Vagina (tissue), 2 donors: ENCODE measurements at regions not wholly inside any gene's neighbourhood (a gene's known extent, or its start where the extent isn't known, plus 50 kb on each side); places are given as distances from the start of the nearest gene placed in this dataset.

Source experiments
- DNase-seq, 2 donors: peaks; one replicate each; pipeline ENCODE4 v3.0.0-alpha.2; 2017; ENCODE audit errors: extremely low spot score in 2 of 2
- H3K27ac ChIP-seq: fragments of 200-600 bp; sonication (generic); one replicate; pipeline ENCODE4 v1.5.1; 2019
- H3K27me3 ChIP-seq: fragments of 200-600 bp; sonication (generic); one replicate; pipeline ENCODE4 v1.5.1; 2019
- H3K36me3 ChIP-seq, 2 donors: fragments of 200-600 bp; sonication (generic); one replicate each; pipeline ENCODE4 v1.5.1; 2017 to 2019
- H3K4me1 ChIP-seq: fragments of 200-600 bp; sonication (generic); one replicate; pipeline ENCODE4 v1.5.1; 2019
- H3K4me3 ChIP-seq, 2 donors: fragments of 200-600 bp; sonication (generic); 1 replicate in 1 of 2; 2 replicates in 1 of 2; pipeline ENCODE4 v1.5.1; 2016 to 2019
- H3K9me3 ChIP-seq: fragments of 200-600 bp; sonication (generic); one replicate; pipeline ENCODE4 v1.5.1; 2019
- CTCF ChIP-seq, 3 experiments: fragments of 450-650 bp in 2 of 3; fragments of 200-600 bp in 1 of 3; sonication (generic) in 1 of 3; IDR thresholded peaks; one replicate each; pipeline ENCODE4 v1.5.1; 2017 to 2019; ENCODE audit warnings: antibody characterized with exemption in 3 of 3, mild to moderate bottlenecking in 2 of 3, moderate library complexity in 2 of 3
- POLR2A ChIP-seq, 2 donors: fragments of 450-650 bp; IDR thresholded peaks; one replicate each; pipeline ENCODE4 v1.6.1; 2017; ENCODE audit warnings: antibody characterized with exemption in 2 of 2, mild to moderate bottlenecking in 2 of 2, moderate library complexity in 2 of 2
- POLR2AphosphoS5 ChIP-seq, 2 donors: sonication (generic); formaldehyde crosslinking; IDR thresholded peaks; one replicate each; pipeline ENCODE4 v1.9.0; 2017; ENCODE audit warnings: antibody characterized with exemption in 2 of 2, mild to moderate bottlenecking in 2 of 2, low read depth in 1 of 2; ENCODE audit not compliant: insufficient read depth in 1 of 2
- intact Hi-C: fragments of 100-400 bp; cut with DNase I; formaldehyde crosslinking; loops from one replicate; pipeline ENCODE4 v1.15.1; 2023

DNA sequence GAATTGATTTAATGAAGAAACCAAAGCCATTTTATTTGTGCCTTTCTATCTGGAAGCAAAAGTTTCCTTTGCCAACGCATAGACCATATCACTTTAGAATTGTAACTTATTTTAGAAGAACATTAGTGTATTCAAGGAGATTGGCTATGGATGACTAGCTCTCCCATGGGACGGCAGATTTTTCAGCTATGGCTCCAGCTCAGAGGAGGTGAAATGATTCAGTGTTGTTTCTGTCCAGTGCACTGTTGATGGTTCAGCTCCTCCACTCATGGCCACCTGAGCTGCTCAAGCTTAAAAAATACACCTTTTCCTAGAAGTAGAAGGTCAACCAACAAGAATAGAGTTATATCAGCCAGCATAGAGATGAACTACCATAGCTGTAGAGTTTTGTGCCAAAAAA is 1597.5 kb upstream of the PIK3C3 start:
- H3K27me3 ChIP-seq, result no peaks in the 10 kb centered on the region
- DNase-seq, result no peak
- no peaks in the 10 kb centered on the region for H3K9me3 ChIP-seq
- TF ChIP-seq POLR2A (IDR thresholded peaks at IDR 0.05) (no peak), POLR2AphosphoS5 (IDR thresholded peaks at IDR 0.05; ENCODE audit: insufficient read depth in 1 of 2, low read depth in 1 of 2) (no peak)
- no peak overlapping the region for H3K27ac ChIP-seq
- H3K4me1 ChIP-seq, result no peaks in the 10 kb centered on the region
- no peak overlapping the region for H3K4me3 ChIP-seq
- no peaks in the 10 kb centered on the region for H3K36me3 ChIP-seq
- intact Hi-C loops, result no loop called here

- Histone ChIP-seq H3K36me3 (no peaks in the 10 kb centered on the region), H3K27me3 (no peaks in the 10 kb centered on the region), H3K4me3 (no peak overlapping the region), H3K27ac (no peak overlapping the region), H3K9me3 (no peaks in the 10 kb centered on the region), H3K4me1 (no peaks in the 10 kb centered on the region)
- TF ChIP-seq POLR2A (IDR thresholded peaks at IDR 0.05), result no peak
- no peak for TF ChIP-seq POLR2AphosphoS5 (IDR thresholded peaks at IDR 0.05; ENCODE audit: insufficient read depth in 1 of 2, low read depth in 1 of 2)
- TF ChIP-seq CTCF (IDR thresholded peaks at IDR 0.05), result no peak
- no peak for DNase-seq
- intact Hi-C loops, result no loop called here
Observed at GRCh38 chr18:40356168-40356567, 1598.9 kb upstream of the PIK3C3 start.

DNA sequence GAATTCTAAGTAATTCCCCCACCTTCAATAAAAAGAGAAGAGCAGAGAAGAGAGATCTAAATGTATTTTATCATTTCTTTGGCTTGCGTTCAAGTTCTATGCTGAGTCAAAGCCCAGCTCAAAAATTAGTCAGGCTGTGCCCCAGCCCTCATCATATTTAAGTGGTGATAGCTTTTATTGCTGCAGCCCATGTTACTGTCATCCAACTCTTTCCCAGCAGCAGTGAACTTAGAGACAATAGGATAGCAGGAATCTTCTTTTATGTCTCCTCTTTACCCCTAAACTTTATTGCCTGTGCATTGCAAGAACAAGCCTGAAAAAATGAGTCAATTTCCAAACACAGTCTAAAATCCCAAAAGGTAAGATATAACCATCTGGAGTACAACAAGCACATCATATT is 1599.3 kb upstream of the PIK3C3 start:
- intact Hi-C loops, result no loop called here
- no peaks in the 10 kb centered on the region for H3K27me3 ChIP-seq
- H3K4me1 ChIP-seq, result no peaks in the 10 kb centered on the region
- H3K9me3 ChIP-seq, result no peaks in the 10 kb centered on the region
- H3K36me3 ChIP-seq, result no peaks in the 10 kb centered on the region
- H3K27ac ChIP-seq, result no peak overlapping the region
- H3K4me3 ChIP-seq, result no peak overlapping the region
- TF ChIP-seq CTCF (IDR thresholded peaks at IDR 0.05) (no peak), POLR2AphosphoS5 (IDR thresholded peaks at IDR 0.05; ENCODE audit: insufficient read depth in 1 of 2, low read depth in 1 of 2) (no peak)
- no peak for DNase-seq

DNA sequence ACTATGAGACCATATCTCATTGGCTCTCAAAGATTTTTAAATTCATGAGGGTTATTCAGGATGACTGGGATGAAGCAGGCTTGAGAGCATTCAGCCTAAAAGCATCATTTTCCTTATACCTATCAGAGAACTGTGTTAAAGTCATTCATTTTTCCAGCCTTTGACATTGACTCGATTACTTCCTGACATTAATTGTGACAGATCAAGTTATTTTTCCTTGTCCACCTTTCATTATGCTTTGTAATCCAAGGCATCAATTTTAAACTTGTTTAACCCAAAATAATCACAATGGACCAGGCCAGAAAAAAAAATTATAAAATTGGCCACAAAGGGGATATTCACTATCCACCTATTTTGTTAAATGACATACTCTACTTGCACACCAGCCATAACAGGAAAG is 1606.8 kb upstream of the PIK3C3 start:
- intact Hi-C loops, result no loop called here
- H3K4me1 ChIP-seq, result no peaks in the 10 kb centered on the region
- H3K4me3 ChIP-seq, result no peak overlapping the region
- no peak overlapping the region for H3K27ac ChIP-seq
- H3K36me3 ChIP-seq, result no peaks in the 10 kb centered on the region
- no peaks in the 10 kb centered on the region for H3K9me3 ChIP-seq
- TF ChIP-seq CTCF (IDR thresholded peaks at IDR 0.05) (no peak), POLR2AphosphoS5 (IDR thresholded peaks at IDR 0.05; ENCODE audit: insufficient read depth in 1 of 2, low read depth in 1 of 2) (no peak), POLR2A (IDR thresholded peaks at IDR 0.05) (no peak)
- H3K27me3 ChIP-seq, result no peaks in the 10 kb centered on the region
- DNase-seq, result no peak

DNA sequence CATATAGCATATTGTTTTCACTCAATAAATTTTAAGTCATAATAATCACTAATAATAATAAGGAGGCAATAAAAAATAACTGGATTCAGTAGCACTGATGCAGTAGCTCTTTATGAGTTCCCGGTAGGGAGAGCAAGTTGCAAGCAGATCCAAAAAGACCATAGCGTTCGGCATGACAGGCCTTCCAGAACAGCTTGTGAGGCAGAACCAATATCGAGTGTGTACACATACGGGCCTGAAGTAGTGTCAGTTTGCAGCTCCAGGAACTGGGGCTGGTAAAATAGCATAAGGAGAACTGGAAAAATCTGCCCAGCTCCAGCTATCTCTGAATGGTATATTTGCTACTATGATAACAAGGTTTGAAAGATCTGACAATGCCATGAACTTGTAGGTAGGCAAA is 1607.8 kb upstream of the PIK3C3 start:
- intact Hi-C loops, result no loop called here
- Histone ChIP-seq H3K4me3 (no peak overlapping the region), H3K36me3 (no peaks in the 10 kb centered on the region), H3K27me3 (no peaks in the 10 kb centered on the region), H3K27ac (no peak overlapping the region), H3K4me1 (no peaks in the 10 kb centered on the region), H3K9me3 (no peaks in the 10 kb centered on the region)
- no peak for TF ChIP-seq POLR2AphosphoS5 (IDR thresholded peaks at IDR 0.05; ENCODE audit: insufficient read depth in 1 of 2, low read depth in 1 of 2)
- no peak for TF ChIP-seq CTCF (IDR thresholded peaks at IDR 0.05)
- TF ChIP-seq POLR2A (IDR thresholded peaks at IDR 0.05), result no peak
- no peak for DNase-seq

DNA sequence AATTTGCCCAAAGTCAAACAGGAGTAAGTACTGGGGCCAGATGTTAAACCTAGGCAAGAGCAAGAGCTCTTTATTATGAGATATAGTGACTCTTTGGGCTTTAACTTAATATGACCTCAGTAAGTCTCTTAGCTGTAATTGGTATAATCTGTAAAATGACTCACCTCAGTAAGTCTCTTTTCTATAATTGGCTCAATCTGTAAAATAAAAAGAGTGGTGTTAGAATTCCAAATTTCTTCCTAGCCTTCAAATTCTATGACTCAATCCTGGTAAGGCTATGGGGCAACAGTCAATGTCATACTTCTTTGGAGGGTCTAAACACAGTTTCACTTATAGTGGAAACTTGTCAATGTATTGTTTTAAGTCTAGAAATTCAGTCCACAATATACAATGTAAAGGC is 1608.9 kb upstream of the PIK3C3 start:
- intact Hi-C loops, result no loop called here
- Histone ChIP-seq H3K4me1 (no peaks in the 10 kb centered on the region), H3K27ac (no peak overlapping the region), H3K4me3 (no peak overlapping the region), H3K36me3 (no peaks in the 10 kb centered on the region), H3K27me3 (no peaks in the 10 kb centered on the region), H3K9me3 (no peaks in the 10 kb centered on the region)
- TF ChIP-seq POLR2AphosphoS5 (IDR thresholded peaks at IDR 0.05; ENCODE audit: insufficient read depth in 1 of 2, low read depth in 1 of 2) (no peak), CTCF (IDR thresholded peaks at IDR 0.05) (no peak), POLR2A (IDR thresholded peaks at IDR 0.05) (no peak)
- DNase-seq, result no peak
